ENCODE measurements at regions not wholly inside any gene's neighbourhood (a gene's known extent, or its start where the extent isn't known, plus 50 kb on each side); places are given as distances from the start of the nearest gene placed in this dataset.

DNA sequence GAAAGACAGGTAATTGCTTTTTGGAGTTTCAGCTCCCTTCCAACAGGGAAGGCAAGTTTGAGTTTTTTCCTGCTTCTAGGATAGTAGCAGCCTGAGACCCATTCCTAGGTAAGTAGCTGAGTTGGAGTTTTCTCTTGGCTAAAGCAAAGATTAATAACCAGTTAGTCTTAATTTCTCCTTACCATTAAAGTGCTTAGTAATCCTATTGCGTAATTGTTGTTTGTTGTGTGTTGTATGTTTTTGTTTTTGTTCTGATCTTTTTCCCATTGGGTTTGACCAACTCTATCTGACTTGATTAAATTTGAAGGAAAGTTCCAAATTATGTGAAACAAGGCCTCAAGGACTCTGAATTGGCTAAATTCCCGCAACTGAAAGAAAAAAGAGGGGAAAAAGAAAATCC lies 83.5 kb downstream of the TBX22 start:
- Mint-ChIP-seq H3K4me3 (ENCODE audit: unreplicated experiment) (no peak overlapping the region), H3K9me3 (ENCODE audit: unreplicated experiment) (no peaks in the 10 kb centered on the region), H3K4me1 (ENCODE audit: low read depth, unreplicated experiment) (no peaks in the 10 kb centered on the region), H3K27ac (ENCODE audit: unreplicated experiment) (no peak overlapping the region), H3K36me3 (ENCODE audit: insufficient read depth, unreplicated experiment) (no peaks in the 10 kb centered on the region), H3K27me3 (ENCODE audit: insufficient read depth, unreplicated experiment) (no peaks in the 10 kb centered on the region)
- POLR2A ChIA-PET: no interaction called here
- H3K27me3 ChIP-seq (replicated peaks; ENCODE audit: control insufficient read depth, insufficient read depth, low read length): no peaks in the 10 kb centered on the region
- BruUV-seq (replicated peaks): no TSS peak
- no peaks in the 10 kb centered on the region for H3K4me1 ChIP-seq
- H3K9me3 ChIP-seq: no peaks in the 10 kb centered on the region
- no peaks in the 10 kb centered on the region for H3K36me3 ChIP-seq (ENCODE audit: control insufficient read depth, insufficient read depth, low read length)
- no peak for DNase-seq
- no peak overlapping the region for H3K4me3 ChIP-seq (ENCODE audit: low read depth, low read length)
- CTCF ChIA-PET: no interaction called here
- TF ChIP-seq, protein P1, sequence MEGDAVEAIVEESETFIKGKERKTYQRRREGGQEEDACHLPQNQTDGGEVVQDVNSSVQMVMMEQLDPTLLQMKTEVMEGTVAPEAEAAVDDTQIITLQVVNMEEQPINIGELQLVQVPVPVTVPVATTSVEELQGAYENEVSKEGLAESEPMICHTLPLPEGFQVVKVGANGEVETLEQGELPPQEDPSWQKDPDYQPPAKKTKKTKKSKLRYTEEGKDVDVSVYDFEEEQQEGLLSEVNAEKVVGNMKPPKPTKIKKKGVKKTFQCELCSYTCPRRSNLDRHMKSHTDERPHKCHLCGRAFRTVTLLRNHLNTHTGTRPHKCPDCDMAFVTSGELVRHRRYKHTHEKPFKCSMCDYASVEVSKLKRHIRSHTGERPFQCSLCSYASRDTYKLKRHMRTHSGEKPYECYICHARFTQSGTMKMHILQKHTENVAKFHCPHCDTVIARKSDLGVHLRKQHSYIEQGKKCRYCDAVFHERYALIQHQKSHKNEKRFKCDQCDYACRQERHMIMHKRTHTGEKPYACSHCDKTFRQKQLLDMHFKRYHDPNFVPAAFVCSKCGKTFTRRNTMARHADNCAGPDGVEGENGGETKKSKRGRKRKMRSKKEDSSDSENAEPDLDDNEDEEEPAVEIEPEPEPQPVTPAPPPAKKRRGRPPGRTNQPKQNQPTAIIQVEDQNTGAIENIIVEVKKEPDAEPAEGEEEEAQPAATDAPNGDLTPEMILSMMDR (IDR thresholded peaks at IDR 0.05; ENCODE audit: insufficient read depth in 1 of 2, low read depth in 1 of 2, low read length in 1 of 2, severe bottlenecking in 1 of 2, unreplicated experiment in 1 of 2): no peak
- intact Hi-C loops (cut with micrococcal nuclease; ENCODE audit: unreplicated experiment): no loop called here

GRCh38 chrX:80120335-80120734 lies 105.8 kb downstream of the TBX22 start:
- H3K36me3 Mint-ChIP-seq (ENCODE audit: insufficient read depth, unreplicated experiment): no peaks in the 10 kb centered on the region
- H3K27me3 Mint-ChIP-seq (ENCODE audit: insufficient read depth, unreplicated experiment): no peaks in the 10 kb centered on the region
- H3K4me1 ChIP-seq: no peaks in the 10 kb centered on the region
- no TSS peak for BruUV-seq (replicated peaks)
- H3K9me3 Mint-ChIP-seq (ENCODE audit: unreplicated experiment): peaks cover 2% of the 10 kb centered on the region
- no peaks in the 10 kb centered on the region for H3K36me3 ChIP-seq (ENCODE audit: control insufficient read depth, insufficient read depth, low read length)
- CTCF ChIA-PET: no interaction called here
- no peaks in the 10 kb centered on the region for H3K4me1 Mint-ChIP-seq (ENCODE audit: low read depth, unreplicated experiment)
- POLR2A ChIA-PET: no interaction called here
- no peak overlapping the region for H3K4me3 Mint-ChIP-seq (ENCODE audit: unreplicated experiment)
- intact Hi-C loops (cut with micrococcal nuclease; ENCODE audit: unreplicated experiment): no loop called here
- no peaks in the 10 kb centered on the region for H3K27me3 ChIP-seq (replicated peaks; ENCODE audit: control insufficient read depth, insufficient read depth, low read length)
- TF ChIP-seq, protein P1 (IDR thresholded peaks at IDR 0.05; ENCODE audit: insufficient read depth in 1 of 2, low read depth in 1 of 2, low read length in 1 of 2, severe bottlenecking in 1 of 2, unreplicated experiment in 1 of 2): no peak
- no peak for DNase-seq
- H3K4me3 ChIP-seq (ENCODE audit: low read depth, low read length): no peak overlapping the region
- H3K9me3 ChIP-seq: no peaks in the 10 kb centered on the region
- no peak overlapping the region for H3K27ac Mint-ChIP-seq (ENCODE audit: unreplicated experiment)

- Histone ChIP-seq H3K27me3 (replicated peaks; ENCODE audit: control insufficient read depth, insufficient read depth, low read length) (no peaks in the 10 kb centered on the region), H3K9me3 (no peaks in the 10 kb centered on the region), H3K4me1 (no peaks in the 10 kb centered on the region), H3K4me3 (ENCODE audit: low read depth, low read length) (no peak overlapping the region), H3K36me3 (ENCODE audit: control insufficient read depth, insufficient read depth, low read length) (no peaks in the 10 kb centered on the region)
- H3K4me1 Mint-ChIP-seq (ENCODE audit: low read depth, unreplicated experiment): no peaks in the 10 kb centered on the region
- TF ChIP-seq, protein P1 (IDR thresholded peaks at IDR 0.05; ENCODE audit: insufficient read depth in 1 of 2, low read depth in 1 of 2, low read length in 1 of 2, severe bottlenecking in 1 of 2, unreplicated experiment in 1 of 2): no peak
- H3K27me3 Mint-ChIP-seq (ENCODE audit: insufficient read depth, unreplicated experiment): no peaks in the 10 kb centered on the region
- DNase-seq: no peak
- no peaks in the 10 kb centered on the region for H3K36me3 Mint-ChIP-seq (ENCODE audit: insufficient read depth, unreplicated experiment)
- H3K27ac Mint-ChIP-seq (ENCODE audit: unreplicated experiment): no peak overlapping the region
- H3K4me3 Mint-ChIP-seq (ENCODE audit: unreplicated experiment): no peak overlapping the region
- no peaks in the 10 kb centered on the region for H3K9me3 Mint-ChIP-seq (ENCODE audit: unreplicated experiment)
- POLR2A ChIA-PET: no interaction called here
- intact Hi-C loops (cut with micrococcal nuclease; ENCODE audit: unreplicated experiment): no loop called here
- CTCF ChIA-PET: no interaction called here
- no TSS peak for BruUV-seq (replicated peaks)
Observed at GRCh38 chrX:80138938-80139337, 124.4 kb downstream of the TBX22 start.
